A673 (cell line): ENCODE measurements at regions not wholly inside any gene's neighbourhood (a gene's known extent, or its start where the extent isn't known, plus 50 kb on each side); places are given as distances from the start of the nearest gene placed in this dataset.
A peak's percentile ranks its signal among the peaks of the same experiment; 100 is the strongest.

Experiments
- BruUV-seq: library from RNA; stranded (reverse); fragments of 400-500 nt; replicated peaks from 2 replicates; lab custom pipeline; 2021; lab: Mats Ljungman, UMichigan
- CTCF ChIA-PET: fragments of 300-600 bp; sonication (Branson Sonifier 250); formaldehyde crosslinking; loops from one replicate; lab custom pipeline; 2022; ENCODE audit warnings: antibody characterized with exemption; lab: Charles Lee
- POLR2A ChIA-PET: fragments of 300-600 bp; sonication (Branson Sonifier 250); formaldehyde crosslinking; loops from one replicate; lab custom pipeline; 2022; ENCODE audit warnings: antibody characterized with exemption; ENCODE audit not compliant: low non-redundant PET; lab: Charles Lee
- DNase-seq: peaks from one replicate; pipeline ENCODE4 v3.0.0-alpha.2; 2015; ENCODE audit warnings: low spot score
- H3K27ac ChIP-seq: fragments of 200-600 bp; sonication (generic); 2 replicates; pipeline ENCODE4 v1.5.1; 2016; ENCODE audit warnings: mixed run types, low read depth, mild to moderate bottlenecking, mixed read lengths, antibody characterized with exemption, low read length; ENCODE audit not compliant: poor library complexity, severe bottlenecking
- H3K27me3 ChIP-seq: fragments of 200-600 bp; sonication (generic); replicated peaks from 2 replicates; pipeline ENCODE4 v1.6.1; 2017; ENCODE audit warnings: mixed run types, low read depth, mild to moderate bottlenecking, mixed read lengths, antibody characterized with exemption, low read length; ENCODE audit not compliant: insufficient read depth, poor library complexity
- H3K36me3 ChIP-seq: fragments of 200-600 bp; sonication (generic); 2 replicates; pipeline ENCODE4 v1.6.1; 2016; ENCODE audit warnings: mixed run types, mild to moderate bottlenecking, mixed read lengths, antibody characterized with exemption, low read length; ENCODE audit not compliant: insufficient read depth, poor library complexity, severe bottlenecking
- H3K4me1 ChIP-seq: fragments of 200-600 bp; sonication (generic); 2 replicates; pipeline ENCODE4 v1.6.1; 2017; ENCODE audit warnings: mixed run types, mild to moderate bottlenecking, mixed read lengths, antibody characterized with exemption, low read length; ENCODE audit not compliant: insufficient read depth, poor library complexity, severe bottlenecking
- H3K4me3 ChIP-seq: fragments of 200-600 bp; sonication (generic); 2 replicates; pipeline ENCODE4 v1.5.1; 2016; ENCODE audit warnings: low read depth, mixed run types, mild to moderate bottlenecking, mixed read lengths, low read length; ENCODE audit not compliant: poor library complexity, severe bottlenecking
- H3K9me3 ChIP-seq: fragments of 200-600 bp; sonication (generic); 2 replicates; pipeline ENCODE4 v1.6.1; 2016; ENCODE audit warnings: mixed run types, low read depth, mild to moderate bottlenecking, mixed read lengths, antibody characterized with exemption, low read length; ENCODE audit not compliant: poor library complexity, severe bottlenecking
- EZH2 ChIP-seq: fragments of 200-600 bp; sonication (generic); IDR thresholded peaks from 2 replicates; pipeline ENCODE4 v1.6.1; 2017; ENCODE audit warnings: borderline replicate concordance, low read depth, mild to moderate bottlenecking, mixed read lengths, antibody characterized with exemption, low read length; ENCODE audit not compliant: poor library complexity, severe bottlenecking
- intact Hi-C: fragments of 100-400 bp; cut with micrococcal nuclease; formaldehyde crosslinking; loops from one replicate; pipeline ENCODE4 v1.10.0; 2022; ENCODE audit not compliant: unreplicated experiment
- TF ChIP-seq, protein P1 (sequence below): fragments of 300-800, 200-600 bp; sonication (generic); conservative IDR thresholded peaks from 2 replicates; pipeline ENCODE4 v1.5.1; 2017; ENCODE audit warnings: low read depth, mild to moderate bottlenecking, antibody characterized with exemption, low read length, moderate library complexity, mixed read lengths

GRCh38 chr5:114018186-114018585, 343.7 kb upstream of the KCNN2 start:
- ChIA-PET CTCF (no interaction called here), POLR2A (interaction anchor here (0.6 kb wide), 1 partner anchor 666 kb away, joined by 4 read pairs; no protein-coding TSS in a partner anchor)
- no peak for DNase-seq
- no peaks in the 10 kb centered on the region for H3K4me1 ChIP-seq
- no peak overlapping the region for H3K4me3 ChIP-seq
- TF ChIP-seq EZH2, result no peak
- TF ChIP-seq, protein P1, sequence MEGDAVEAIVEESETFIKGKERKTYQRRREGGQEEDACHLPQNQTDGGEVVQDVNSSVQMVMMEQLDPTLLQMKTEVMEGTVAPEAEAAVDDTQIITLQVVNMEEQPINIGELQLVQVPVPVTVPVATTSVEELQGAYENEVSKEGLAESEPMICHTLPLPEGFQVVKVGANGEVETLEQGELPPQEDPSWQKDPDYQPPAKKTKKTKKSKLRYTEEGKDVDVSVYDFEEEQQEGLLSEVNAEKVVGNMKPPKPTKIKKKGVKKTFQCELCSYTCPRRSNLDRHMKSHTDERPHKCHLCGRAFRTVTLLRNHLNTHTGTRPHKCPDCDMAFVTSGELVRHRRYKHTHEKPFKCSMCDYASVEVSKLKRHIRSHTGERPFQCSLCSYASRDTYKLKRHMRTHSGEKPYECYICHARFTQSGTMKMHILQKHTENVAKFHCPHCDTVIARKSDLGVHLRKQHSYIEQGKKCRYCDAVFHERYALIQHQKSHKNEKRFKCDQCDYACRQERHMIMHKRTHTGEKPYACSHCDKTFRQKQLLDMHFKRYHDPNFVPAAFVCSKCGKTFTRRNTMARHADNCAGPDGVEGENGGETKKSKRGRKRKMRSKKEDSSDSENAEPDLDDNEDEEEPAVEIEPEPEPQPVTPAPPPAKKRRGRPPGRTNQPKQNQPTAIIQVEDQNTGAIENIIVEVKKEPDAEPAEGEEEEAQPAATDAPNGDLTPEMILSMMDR, result 0 out of 2 replicates have a peak, but pooled peaks have one; percentile 16
- intact Hi-C loops, result no loop called here
- H3K9me3 ChIP-seq, result no peaks in the 10 kb centered on the region
- BruUV-seq, result no TSS peak
- no peak overlapping the region for H3K27ac ChIP-seq
- H3K36me3 ChIP-seq, result no peaks in the 10 kb centered on the region
- no peaks in the 10 kb centered on the region for H3K27me3 ChIP-seq

DNA sequence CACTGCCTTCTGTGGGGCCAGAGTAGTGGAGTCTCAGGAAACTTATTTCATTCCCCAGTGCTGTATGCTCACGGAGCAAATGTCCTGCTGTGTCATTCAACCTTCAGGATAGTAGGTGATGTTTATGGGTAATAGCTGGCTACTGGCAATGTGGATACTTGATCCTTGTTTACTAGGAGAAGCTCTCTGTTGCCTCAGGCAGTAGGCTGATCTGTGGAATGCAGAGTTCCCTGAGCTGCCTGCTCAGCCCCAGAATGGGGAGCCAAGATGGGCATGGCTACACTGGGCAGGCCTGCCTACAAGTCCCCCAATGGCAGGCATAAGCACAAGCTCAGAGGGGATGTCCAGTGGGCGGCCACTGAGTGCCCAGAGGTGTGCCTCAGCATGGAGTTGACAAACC, 323.1 kb upstream of the KCNN2 start:
- CTCF ChIA-PET, result no interaction called here

GRCh38 chr5:114050087-114050486, 311.8 kb upstream of the KCNN2 start:
- ChIA-PET POLR2A (no interaction called here), CTCF (no interaction called here)
- no peak for DNase-seq
- H3K27me3 ChIP-seq, result peaks cover 11% of the 10 kb centered on the region
- H3K4me1 ChIP-seq, result peaks cover 1% of the 10 kb centered on the region
- intact Hi-C loops, result no loop called here
- no peak overlapping the region for H3K27ac ChIP-seq
- no peaks in the 10 kb centered on the region for H3K36me3 ChIP-seq
- H3K9me3 ChIP-seq, result no peaks in the 10 kb centered on the region
- BruUV-seq, result no TSS peak
- TF ChIP-seq EZH2, result no peak
- TF ChIP-seq, protein P1, result no peak
- no peak overlapping the region for H3K4me3 ChIP-seq

More for the DNA sequence above, 323.1 kb upstream of the KCNN2 start:
- BruUV-seq, result no TSS peak
- Histone ChIP-seq H3K36me3 (no peaks in the 10 kb centered on the region), H3K4me1 (no peaks in the 10 kb centered on the region), H3K27me3 (no peaks in the 10 kb centered on the region), H3K9me3 (no peaks in the 10 kb centered on the region), H3K27ac (no peak overlapping the region), H3K4me3 (no peak overlapping the region)
- POLR2A ChIA-PET, result no interaction called here
- intact Hi-C loops, result no loop called here
- DNase-seq, result no peak
- TF ChIP-seq, protein P1, result no peak
- TF ChIP-seq EZH2, result no peak
